ENCODE measurements at regions not wholly inside any gene's neighbourhood (a gene's known extent, or its start where the extent isn't known, plus 50 kb on each side); places are given as distances from the start of the nearest gene placed in this dataset.

- Mint-ChIP-seq H3K4me1 (no peaks in the 10 kb centered on the region), H3K4me3 (no peak overlapping the region), H3K27me3 (no peaks in the 10 kb centered on the region), H3K27ac (no peak overlapping the region), H3K36me3 (ENCODE audit: low read depth) (no peaks in the 10 kb centered on the region), H3K9me3 (ENCODE audit: low read depth) (no peaks in the 10 kb centered on the region)
- DNase-seq (no peak), ATAC-seq (no peak)
- intact Hi-C loops (cut with DNase I, micrococcal nuclease) = no loop called here
- ChIA-PET POLR2A (no interaction called here), CTCF (no interaction called here)
These were observed 321.9 kb downstream of the ZPLD1 start for GRCh38 chr3:102756706-102757105.

- ATAC-seq (no peak), DNase-seq (no peak)
- POLR2A ChIA-PET = no interaction called here
- H3K27ac Mint-ChIP-seq = no peak overlapping the region
- no peaks in the 10 kb centered on the region for H3K36me3 Mint-ChIP-seq (ENCODE audit: low read depth)
- H3K27me3 Mint-ChIP-seq = no peaks in the 10 kb centered on the region
- no peaks in the 10 kb centered on the region for H3K4me1 Mint-ChIP-seq
- no peaks in the 10 kb centered on the region for H3K9me3 Mint-ChIP-seq (ENCODE audit: low read depth)
- no peak overlapping the region for H3K4me3 Mint-ChIP-seq
- intact Hi-C loops (cut with DNase I, micrococcal nuclease) = no loop called here
- CTCF ChIA-PET = no interaction called here
These were observed 323.1 kb downstream of the ZPLD1 start for GRCh38 chr3:102757950-102758349.

GRCh38 chr3:102761766-102762165 is 327.0 kb downstream of the ZPLD1 start:
- Mint-ChIP-seq H3K27me3 (no peaks in the 10 kb centered on the region), H3K36me3 (ENCODE audit: low read depth) (no peaks in the 10 kb centered on the region), H3K4me3 (no peak overlapping the region), H3K9me3 (ENCODE audit: low read depth) (no peaks in the 10 kb centered on the region), H3K4me1 (no peaks in the 10 kb centered on the region), H3K27ac (no peak overlapping the region)
- ATAC-seq = no peak
- intact Hi-C loops (cut with DNase I, micrococcal nuclease) = no loop called here
- CTCF ChIA-PET = no interaction called here
- DNase-seq = no peak
- POLR2A ChIA-PET = no interaction called here

- no peaks in the 10 kb centered on the region for H3K4me1 Mint-ChIP-seq
- no peak overlapping the region for H3K27ac Mint-ChIP-seq
- H3K36me3 Mint-ChIP-seq (ENCODE audit: low read depth) = no peaks in the 10 kb centered on the region
- DNase-seq = no peak
- intact Hi-C loops (cut with DNase I, micrococcal nuclease) = no loop called here
- H3K27me3 Mint-ChIP-seq = no peaks in the 10 kb centered on the region
- no peaks in the 10 kb centered on the region for H3K9me3 Mint-ChIP-seq (ENCODE audit: low read depth)
- ATAC-seq = no peak
- POLR2A ChIA-PET = no interaction called here
- no peak overlapping the region for H3K4me3 Mint-ChIP-seq
- CTCF ChIA-PET = no interaction called here
These were observed 356.0 kb downstream of the ZPLD1 start for GRCh38 chr3:102790747-102791325.

- H3K9me3 Mint-ChIP-seq (ENCODE audit: low read depth) = no peaks in the 10 kb centered on the region
- CTCF ChIA-PET = no interaction called here
- intact Hi-C loops (cut with DNase I, micrococcal nuclease) = no loop called here
- no peaks in the 10 kb centered on the region for H3K36me3 Mint-ChIP-seq (ENCODE audit: low read depth)
- H3K27ac Mint-ChIP-seq = no peak overlapping the region
- ATAC-seq (no peak), DNase-seq (no peak)
- H3K4me1 Mint-ChIP-seq = no peaks in the 10 kb centered on the region
- H3K4me3 Mint-ChIP-seq = no peak overlapping the region
- POLR2A ChIA-PET = no interaction called here
- no peaks in the 10 kb centered on the region for H3K27me3 Mint-ChIP-seq
These were observed 357.1 kb downstream of the ZPLD1 start for GRCh38 chr3:102791641-102792589.

- Mint-ChIP-seq H3K27me3 (no peaks in the 10 kb centered on the region), H3K9me3 (ENCODE audit: low read depth) (no peaks in the 10 kb centered on the region), H3K4me3 (no peak overlapping the region), H3K36me3 (ENCODE audit: low read depth) (no peaks in the 10 kb centered on the region), H3K27ac (no peak overlapping the region), H3K4me1 (no peaks in the 10 kb centered on the region)
- ATAC-seq (no peak), DNase-seq (no peak)
- ChIA-PET CTCF (no interaction called here), POLR2A (no interaction called here)
- intact Hi-C loops (cut with DNase I, micrococcal nuclease) = no loop called here
These were observed 362.0 kb downstream of the ZPLD1 start for GRCh38 chr3:102796804-102797203.

GRCh38 chr3:102802819-102803420 is 368.1 kb downstream of the ZPLD1 start:
- no peaks in the 10 kb centered on the region for H3K4me1 Mint-ChIP-seq
- ChIA-PET CTCF (no interaction called here), POLR2A (no interaction called here)
- intact Hi-C loops (cut with DNase I, micrococcal nuclease) = no loop called here
- no peaks in the 10 kb centered on the region for H3K36me3 Mint-ChIP-seq (ENCODE audit: low read depth)
- DNase-seq = no peak
- no peak overlapping the region for H3K4me3 Mint-ChIP-seq
- ATAC-seq = no peak
- H3K27ac Mint-ChIP-seq = no peak overlapping the region
- H3K27me3 Mint-ChIP-seq = no peaks in the 10 kb centered on the region
- no peaks in the 10 kb centered on the region for H3K9me3 Mint-ChIP-seq (ENCODE audit: low read depth)

GRCh38 chr3:102810937-102811336 is 376.1 kb downstream of the ZPLD1 start:
- Mint-ChIP-seq H3K27me3 (no peaks in the 10 kb centered on the region), H3K4me1 (no peaks in the 10 kb centered on the region), H3K36me3 (ENCODE audit: low read depth) (no peaks in the 10 kb centered on the region), H3K9me3 (ENCODE audit: low read depth) (peaks cover 1% of the 10 kb centered on the region), H3K27ac (no peak overlapping the region), H3K4me3 (no peak overlapping the region)
- CTCF ChIA-PET = no interaction called here
- POLR2A ChIA-PET = no interaction called here
- ATAC-seq (no peak), DNase-seq (no peak)
- intact Hi-C loops (cut with DNase I, micrococcal nuclease) = no loop called here

GRCh38 chr3:102826636-102827035 is 391.8 kb downstream of the ZPLD1 start:
- Mint-ChIP-seq H3K27me3 (no peaks in the 10 kb centered on the region), H3K27ac (no peak overlapping the region), H3K9me3 (ENCODE audit: low read depth) (peaks cover 5% of the 10 kb centered on the region), H3K4me1 (no peaks in the 10 kb centered on the region), H3K4me3 (no peak overlapping the region), H3K36me3 (ENCODE audit: low read depth) (no peaks in the 10 kb centered on the region)
- CTCF ChIA-PET = interaction anchor here (1.0 kb wide), 1 partner anchor 154 kb away, joined by 3 read pairs; no protein-coding TSS in a partner anchor
- POLR2A ChIA-PET = no interaction called here
- intact Hi-C loops (cut with DNase I, micrococcal nuclease) = no loop called here
- ATAC-seq (no peak), DNase-seq (no peak)

- no peak for DNase-seq
- intact Hi-C loops (cut with DNase I, micrococcal nuclease) = no loop called here
- no peak for ATAC-seq
- Mint-ChIP-seq H3K36me3 (ENCODE audit: low read depth) (no peaks in the 10 kb centered on the region), H3K27me3 (no peaks in the 10 kb centered on the region), H3K9me3 (ENCODE audit: low read depth) (peaks cover 5% of the 10 kb centered on the region), H3K4me1 (no peaks in the 10 kb centered on the region), H3K27ac (no peak overlapping the region), H3K4me3 (no peak overlapping the region)
- CTCF ChIA-PET = interaction anchor here (1.0 kb wide), 1 partner anchor 155 kb away, joined by 3 read pairs; no protein-coding TSS in a partner anchor
- POLR2A ChIA-PET = no interaction called here
These were observed 392.6 kb downstream of the ZPLD1 start for GRCh38 chr3:102827386-102827785.

GRCh38 chr3:102830415-102830814 is 395.6 kb downstream of the ZPLD1 start:
- CTCF ChIA-PET = no interaction called here
- no peak for ATAC-seq
- H3K4me1 Mint-ChIP-seq = no peaks in the 10 kb centered on the region
- DNase-seq = no peak
- intact Hi-C loops (cut with DNase I, micrococcal nuclease) = no loop called here
- no peak overlapping the region for H3K4me3 Mint-ChIP-seq
- H3K27me3 Mint-ChIP-seq = no peaks in the 10 kb centered on the region
- H3K9me3 Mint-ChIP-seq (ENCODE audit: low read depth) = peaks cover 5% of the 10 kb centered on the region
- no peak overlapping the region for H3K27ac Mint-ChIP-seq
- H3K36me3 Mint-ChIP-seq (ENCODE audit: low read depth) = no peaks in the 10 kb centered on the region
- POLR2A ChIA-PET = no interaction called here

GRCh38 chr3:102841866-102842265 is 407.1 kb downstream of the ZPLD1 start:
- H3K27me3 Mint-ChIP-seq = no peaks in the 10 kb centered on the region
- no peak for DNase-seq
- no peak overlapping the region for H3K27ac Mint-ChIP-seq
- H3K4me3 Mint-ChIP-seq = no peak overlapping the region
- no peak for ATAC-seq
- POLR2A ChIA-PET = no interaction called here
- intact Hi-C loops (cut with DNase I, micrococcal nuclease) = no loop called here
- no peaks in the 10 kb centered on the region for H3K36me3 Mint-ChIP-seq (ENCODE audit: low read depth)
- CTCF ChIA-PET = no interaction called here
- no peaks in the 10 kb centered on the region for H3K4me1 Mint-ChIP-seq
- H3K9me3 Mint-ChIP-seq (ENCODE audit: low read depth) = peaks cover 21% of the 10 kb centered on the region
